ENCODE measurements at regions not wholly inside any gene's neighbourhood (a gene's known extent, or its start where the extent isn't known, plus 50 kb on each side); places are given as distances from the start of the nearest gene placed in this dataset.

DNA sequence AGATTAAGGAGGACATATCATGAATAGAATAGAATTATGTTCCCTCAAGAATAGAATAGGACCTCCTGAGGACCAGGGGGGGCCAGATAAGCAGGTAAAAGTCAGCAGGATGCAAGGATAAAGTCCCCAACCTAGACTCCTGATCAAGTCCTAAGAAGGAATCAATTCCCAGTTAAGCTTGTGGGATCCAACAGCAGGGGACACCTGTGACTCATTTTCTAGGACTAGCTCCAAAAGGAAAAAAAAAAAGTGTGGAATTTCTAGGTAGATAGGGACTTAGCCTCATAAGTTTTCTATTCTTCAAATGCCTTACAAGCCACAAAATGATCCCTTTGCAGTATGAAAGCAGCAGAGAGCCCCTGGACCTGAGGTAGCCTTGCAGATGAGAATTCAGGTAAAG lies 336.2 kb downstream of the WDR11 start:
- ATAC-seq: no peak

DNA sequence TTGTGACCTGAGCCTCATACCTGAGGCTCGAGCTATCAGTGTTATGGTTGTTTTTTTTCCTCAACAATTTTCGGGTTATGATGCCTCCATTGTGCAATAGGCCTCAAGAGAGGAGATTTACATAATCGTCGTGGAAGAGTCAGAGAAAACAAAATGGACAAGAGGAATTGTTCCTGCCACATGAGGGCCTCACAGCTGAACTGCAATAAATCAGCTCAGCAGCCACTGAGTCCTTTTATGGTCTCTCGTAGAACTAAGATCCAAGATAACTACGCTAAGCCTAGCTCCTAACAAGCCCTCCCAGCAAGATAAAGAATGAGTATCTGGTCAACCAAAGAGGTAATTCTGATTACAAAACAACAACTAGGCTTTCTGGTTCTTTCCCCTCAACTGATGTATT lies 336.8 kb downstream of the WDR11 start:
- Histone ChIP-seq H3K9me3 (no peaks in the 10 kb centered on the region), H3K4me1 (no peaks in the 10 kb centered on the region), H3K4me3 (no peak overlapping the region), H3K27ac (no peak overlapping the region), H3K36me3 (no peaks in the 10 kb centered on the region), H3K27me3 (no peaks in the 10 kb centered on the region)
- intact Hi-C loops (cut with DNase I; ENCODE audit: low total_unique reads) (no loop called here), in situ Hi-C loops (cut with MboI; ENCODE audit: low sequenced_read_pairs in 4 of 4) (no loop called here)
- DNase-seq: peak in 1 of 2 donors; percentile 23
- ATAC-seq: peak; percentile 42 to 58
- no peak for TF ChIP-seq POLR2A (IDR thresholded peaks at IDR 0.05)

More for the DNA sequence above, 336.2 kb downstream of the WDR11 start:
- no peaks in the 10 kb centered on the region for H3K9me3 ChIP-seq
- TF ChIP-seq, protein P1, sequence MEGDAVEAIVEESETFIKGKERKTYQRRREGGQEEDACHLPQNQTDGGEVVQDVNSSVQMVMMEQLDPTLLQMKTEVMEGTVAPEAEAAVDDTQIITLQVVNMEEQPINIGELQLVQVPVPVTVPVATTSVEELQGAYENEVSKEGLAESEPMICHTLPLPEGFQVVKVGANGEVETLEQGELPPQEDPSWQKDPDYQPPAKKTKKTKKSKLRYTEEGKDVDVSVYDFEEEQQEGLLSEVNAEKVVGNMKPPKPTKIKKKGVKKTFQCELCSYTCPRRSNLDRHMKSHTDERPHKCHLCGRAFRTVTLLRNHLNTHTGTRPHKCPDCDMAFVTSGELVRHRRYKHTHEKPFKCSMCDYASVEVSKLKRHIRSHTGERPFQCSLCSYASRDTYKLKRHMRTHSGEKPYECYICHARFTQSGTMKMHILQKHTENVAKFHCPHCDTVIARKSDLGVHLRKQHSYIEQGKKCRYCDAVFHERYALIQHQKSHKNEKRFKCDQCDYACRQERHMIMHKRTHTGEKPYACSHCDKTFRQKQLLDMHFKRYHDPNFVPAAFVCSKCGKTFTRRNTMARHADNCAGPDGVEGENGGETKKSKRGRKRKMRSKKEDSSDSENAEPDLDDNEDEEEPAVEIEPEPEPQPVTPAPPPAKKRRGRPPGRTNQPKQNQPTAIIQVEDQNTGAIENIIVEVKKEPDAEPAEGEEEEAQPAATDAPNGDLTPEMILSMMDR (IDR thresholded peaks at IDR 0.05 in 4 of 5, conservative IDR thresholded peaks at IDR 0.05 in 1 of 5): no peak
- TF ChIP-seq POLR2A (IDR thresholded peaks at IDR 0.05): no peak
- H3K4me3 ChIP-seq: no peak overlapping the region
- in situ Hi-C loops (cut with MboI; ENCODE audit: low sequenced_read_pairs in 4 of 4): no loop called here
- no peak overlapping the region for H3K27ac ChIP-seq
- DNase-seq: no peak
- no peaks in the 10 kb centered on the region for H3K36me3 ChIP-seq
- intact Hi-C loops (cut with DNase I; ENCODE audit: low total_unique reads): no loop called here
- no peaks in the 10 kb centered on the region for H3K4me1 ChIP-seq
- H3K27me3 ChIP-seq: no peaks in the 10 kb centered on the region

DNA sequence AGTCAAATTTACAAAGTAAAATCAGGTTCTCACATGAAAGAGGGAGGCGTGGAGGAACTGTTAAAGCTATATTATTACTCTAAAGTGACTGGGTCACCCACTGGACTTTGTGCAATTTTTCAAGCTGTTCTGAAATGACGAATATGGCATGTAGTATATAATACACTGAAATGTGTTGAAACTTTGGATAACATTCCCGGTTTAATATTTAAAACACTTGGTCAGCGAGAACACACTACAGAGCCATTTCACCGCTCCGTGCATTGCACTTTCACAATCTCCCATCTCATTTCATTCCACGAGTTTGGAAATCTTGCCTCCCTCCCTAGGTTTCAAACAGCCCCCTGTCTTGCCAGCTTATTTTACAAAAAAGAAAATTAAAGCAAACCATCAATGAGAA lies 337.9 kb downstream of the WDR11 start:
- Histone ChIP-seq H3K9me3 (no peaks in the 10 kb centered on the region), H3K27ac (no peak overlapping the region), H3K4me1 (no peaks in the 10 kb centered on the region), H3K27me3 (no peaks in the 10 kb centered on the region), H3K36me3 (no peaks in the 10 kb centered on the region), H3K4me3 (no peak overlapping the region)
- in situ Hi-C loops (cut with MboI; ENCODE audit: low sequenced_read_pairs in 4 of 4): no loop called here
- DNase-seq: no peak
- ATAC-seq: no peak
- intact Hi-C loops (cut with DNase I; ENCODE audit: low total_unique reads): no loop called here
- TF ChIP-seq, protein P1 (IDR thresholded peaks at IDR 0.05 in 4 of 5, conservative IDR thresholded peaks at IDR 0.05 in 1 of 5): no peak
- no peak for TF ChIP-seq POLR2A (IDR thresholded peaks at IDR 0.05)

DNA sequence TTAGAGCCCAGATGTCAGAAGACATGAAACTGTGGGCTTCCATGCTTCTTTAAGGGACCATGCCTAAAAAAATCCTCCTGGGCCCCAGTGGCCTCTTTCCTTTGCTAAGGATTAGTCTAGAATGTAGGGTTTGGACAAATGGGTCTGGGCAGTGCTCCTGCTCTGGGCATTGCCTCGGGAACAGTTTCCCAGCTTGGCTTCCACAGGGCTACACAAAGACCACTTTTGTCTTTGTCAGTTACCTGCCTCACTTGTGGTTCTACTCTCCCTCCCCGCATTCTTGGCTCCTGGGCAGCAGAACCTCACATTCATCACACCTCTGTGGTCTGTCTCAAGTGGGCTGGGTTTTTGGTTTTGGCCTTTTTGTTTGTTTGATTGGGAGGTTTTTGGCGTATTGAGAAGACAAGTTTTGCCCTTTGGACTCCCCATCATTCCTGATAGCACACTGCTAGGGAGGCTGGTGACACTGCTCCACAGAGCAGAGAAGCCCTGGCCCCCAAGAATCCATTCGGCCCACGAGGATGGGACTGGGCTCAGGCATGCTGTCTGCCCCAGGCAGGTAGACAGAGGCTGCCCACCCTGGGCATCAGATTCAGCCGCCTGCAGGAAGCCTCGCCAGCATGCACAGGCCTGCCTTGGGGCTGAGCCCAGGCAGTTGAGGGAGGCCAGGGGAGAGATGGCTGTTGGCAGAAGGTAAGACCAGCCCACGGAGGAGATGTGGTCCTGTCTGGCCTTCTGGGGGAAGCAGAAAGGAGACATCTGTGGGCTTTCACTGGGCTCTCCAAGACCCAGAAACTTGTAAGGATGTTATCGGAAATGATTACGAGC lies 343.7 kb downstream of the WDR11 start:
- H3K36me3 ChIP-seq: no peaks in the 10 kb centered on the region
- in situ Hi-C loops (cut with MboI; ENCODE audit: low sequenced_read_pairs in 4 of 4): no loop called here

DNA sequence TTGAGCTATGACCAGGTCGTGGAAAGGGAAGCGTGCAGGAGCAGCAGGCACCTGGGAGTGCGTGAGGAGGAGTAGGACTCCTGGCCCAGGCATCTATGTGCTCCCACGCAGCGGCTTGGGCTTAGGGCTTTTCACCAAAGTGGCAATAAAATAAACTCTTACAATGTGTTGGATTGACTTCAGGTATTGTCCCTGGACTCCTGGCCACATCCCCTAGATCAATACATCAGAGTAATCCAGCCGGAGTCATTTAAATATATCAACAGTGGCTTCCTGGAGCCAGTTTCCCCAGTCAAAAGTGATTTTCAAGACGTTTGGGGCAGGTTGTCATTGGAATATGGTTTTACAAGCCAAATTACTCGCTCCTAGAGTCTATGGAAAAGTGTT lies 344.4 kb downstream of the WDR11 start:
- H3K9me3 ChIP-seq: no peaks in the 10 kb centered on the region
- H3K4me1 ChIP-seq: no peaks in the 10 kb centered on the region
- H3K4me3 ChIP-seq: no peak overlapping the region
- H3K27ac ChIP-seq: no peak overlapping the region
- no peaks in the 10 kb centered on the region for H3K27me3 ChIP-seq
- in situ Hi-C loops (cut with MboI; ENCODE audit: low sequenced_read_pairs in 4 of 4): no loop called here
- no peak for DNase-seq
- intact Hi-C loops (cut with DNase I; ENCODE audit: low total_unique reads): no loop called here
- no peaks in the 10 kb centered on the region for H3K36me3 ChIP-seq
- no peak for TF ChIP-seq POLR2A (IDR thresholded peaks at IDR 0.05)
- TF ChIP-seq, protein P1 (IDR thresholded peaks at IDR 0.05 in 4 of 5, conservative IDR thresholded peaks at IDR 0.05 in 1 of 5): no peak
- ATAC-seq: no peak

More for the DNA sequence above, 343.7 kb downstream of the WDR11 start:
- DNase-seq: no peak
- intact Hi-C loops (cut with DNase I; ENCODE audit: low total_unique reads): no loop called here
- ATAC-seq: no peak
- TF ChIP-seq POLR2A (IDR thresholded peaks at IDR 0.05): no peak
- TF ChIP-seq, protein P1 (IDR thresholded peaks at IDR 0.05 in 4 of 5, conservative IDR thresholded peaks at IDR 0.05 in 1 of 5): no peak
- no peaks in the 10 kb centered on the region for H3K4me1 ChIP-seq
- no peak overlapping the region for H3K4me3 ChIP-seq
- no peaks in the 10 kb centered on the region for H3K9me3 ChIP-seq
- H3K27me3 ChIP-seq: no peaks in the 10 kb centered on the region
- no peak overlapping the region for H3K27ac ChIP-seq

Data from gastrocnemius medialis (tissue), 4 donors.